Hindlimb muscle (tissue), 1 donor: ENCODE measurements at regions not wholly inside any gene's neighbourhood (a gene's known extent, or its start where the extent isn't known, plus 50 kb on each side); places are given as distances from the start of the nearest gene placed in this dataset.

Experiments
- DNase-seq: peaks from one replicate; pipeline ENCODE4 v3.0.0-alpha.2; 2013

- no peak for DNase-seq
These were observed 386.3 kb downstream of the ENC1 start for GRCh38 chr5:74254257-74254656.

DNA sequence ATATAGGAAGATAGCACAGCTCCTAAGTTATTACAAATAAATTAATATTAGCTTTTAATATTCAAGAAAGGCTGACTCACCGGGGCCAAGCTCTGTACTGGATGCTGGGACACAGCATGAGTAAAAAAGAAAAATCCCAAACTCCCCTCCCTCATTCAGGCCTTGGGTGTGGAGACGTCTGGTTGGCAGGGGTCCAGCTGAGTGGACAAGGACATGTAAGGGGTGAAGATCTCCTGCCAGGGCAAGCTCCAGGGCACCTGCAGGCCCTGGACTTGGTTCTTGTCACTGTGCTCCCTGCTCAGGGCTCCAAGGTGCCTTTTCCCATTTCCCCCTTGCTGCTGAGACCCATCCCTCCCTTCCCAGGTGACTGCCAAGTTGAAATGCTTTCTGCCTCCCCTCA is 388.5 kb downstream of the ENC1 start:
- DNase-seq: no peak

GRCh38 chr5:74251141-74252035 is 389.1 kb downstream of the ENC1 start:
- peak; percentile 47 for DNase-seq

- no peak for DNase-seq
These were observed 390.0 kb downstream of the ENC1 start for GRCh38 chr5:74250304-74251102.

GRCh38 chr5:74248576-74248975 is 392.0 kb downstream of the ENC1 start:
- DNase-seq: no peak

- DNase-seq: no peak
These were observed 396.1 kb downstream of the ENC1 start for GRCh38 chr5:74244406-74244805.

- DNase-seq: no peak
These were observed 396.9 kb downstream of the ENC1 start for GRCh38 chr5:74243634-74244033.

DNA sequence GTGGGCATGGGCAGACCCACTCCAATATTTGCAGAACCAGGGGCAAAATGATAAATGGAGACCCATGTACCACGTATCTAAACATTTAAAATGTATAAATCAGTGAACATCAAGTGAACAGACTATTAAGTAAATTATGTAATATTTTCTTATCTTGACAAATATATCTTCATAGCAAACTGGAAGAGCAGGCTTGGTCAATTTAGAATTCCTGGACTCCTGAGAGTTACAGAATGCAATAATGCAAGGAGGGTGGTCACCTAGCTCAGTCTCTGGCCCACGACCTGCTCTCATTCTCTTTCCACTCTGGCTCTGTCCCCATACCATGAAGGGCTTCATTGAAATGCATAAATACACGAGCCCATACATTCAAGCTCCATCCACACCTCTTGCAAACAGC is 398.0 kb downstream of the ENC1 start:
- DNase-seq: no peak

DNA sequence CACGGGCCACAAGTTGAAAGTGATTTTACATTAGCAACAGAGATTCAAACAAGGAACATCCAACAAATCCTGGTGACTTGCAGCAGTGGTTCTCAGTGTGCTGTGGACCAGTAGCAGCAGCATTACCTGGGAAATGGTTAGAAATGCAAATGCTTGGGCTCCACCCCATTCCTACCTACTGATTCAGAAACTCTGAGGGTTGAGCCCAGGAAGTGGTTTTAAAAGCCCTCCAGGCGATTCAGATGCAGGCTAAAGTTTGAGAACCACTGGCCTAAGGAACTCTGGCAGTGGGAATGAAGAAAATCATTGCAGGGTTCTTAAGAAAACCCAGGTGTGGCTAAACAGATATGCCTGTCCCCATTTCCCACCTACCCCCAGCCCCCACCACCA is 398.8 kb downstream of the ENC1 start:
- no peak for DNase-seq

DNA sequence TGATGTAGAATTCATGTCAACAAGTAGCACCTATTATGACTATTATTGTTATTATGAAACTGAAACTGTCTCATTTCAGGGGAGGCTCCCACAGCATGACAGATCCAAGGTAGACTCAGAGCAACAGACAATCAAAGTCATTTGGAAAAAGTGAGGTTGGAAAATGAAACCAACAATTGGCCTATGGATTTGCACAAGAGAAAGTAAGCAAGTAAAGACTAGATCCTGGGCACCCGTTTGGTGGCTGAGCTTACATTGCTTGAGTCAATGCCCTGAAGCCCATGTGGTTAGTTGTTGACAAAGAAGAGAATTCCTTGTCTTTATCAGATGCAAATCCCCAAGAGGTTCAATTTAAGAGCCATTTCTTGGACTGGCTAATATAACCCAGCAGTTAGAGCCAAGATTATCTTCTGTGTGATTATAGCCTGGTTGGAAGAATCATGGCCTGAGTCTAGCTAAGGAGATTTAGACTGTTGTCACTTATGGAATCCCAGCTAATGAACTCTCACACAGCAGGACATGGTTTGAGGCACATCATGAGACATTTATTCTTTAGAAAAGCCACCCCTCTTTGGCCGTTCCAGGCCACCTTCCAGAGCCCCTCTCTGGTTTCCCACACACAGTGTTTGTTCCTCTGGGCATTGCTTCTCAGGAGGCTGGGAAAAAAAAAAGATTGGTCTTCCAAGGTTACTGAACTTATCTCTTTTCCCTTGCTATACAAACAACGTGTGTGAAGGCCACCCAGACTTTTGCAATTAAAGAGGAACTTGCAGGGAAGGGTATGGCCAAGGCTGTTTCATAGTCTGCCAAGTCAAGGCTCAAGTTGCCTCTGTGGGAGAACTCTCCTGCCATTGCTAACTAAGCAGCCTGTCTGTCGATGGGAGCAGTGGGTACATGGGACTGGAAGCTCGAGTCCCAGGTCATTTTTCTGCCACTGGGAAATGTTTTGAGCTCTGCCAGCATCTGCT is 399.5 kb downstream of the ENC1 start:
- DNase-seq: no peak

GRCh38 chr5:74239261-74239660 is 401.3 kb downstream of the ENC1 start:
- DNase-seq: no peak

- DNase-seq: no peak
These were observed 402.9 kb downstream of the ENC1 start for GRCh38 chr5:74237571-74238145.

DNA sequence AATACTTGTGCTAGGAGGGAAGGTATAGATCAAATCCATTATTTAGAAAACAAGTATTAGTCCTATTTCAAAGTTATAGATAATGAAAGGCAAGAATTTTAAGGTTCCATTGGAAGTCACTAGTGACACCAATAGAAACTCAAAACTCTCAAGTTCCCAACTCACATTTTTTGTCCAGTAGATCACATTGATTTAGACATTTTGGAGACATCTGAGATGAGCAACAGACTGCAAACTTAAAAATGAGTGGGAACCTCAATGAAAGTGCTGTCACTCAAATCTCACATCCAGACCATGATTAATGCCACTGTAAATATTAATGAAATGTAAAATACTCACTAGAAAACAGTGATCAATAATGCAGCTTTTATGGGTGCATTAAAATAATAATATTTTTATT is 405.0 kb downstream of the ENC1 start:
- DNase-seq: no peak

GRCh38 chr5:74233571-74233970 is 407.0 kb downstream of the ENC1 start:
- no peak for DNase-seq

DNA sequence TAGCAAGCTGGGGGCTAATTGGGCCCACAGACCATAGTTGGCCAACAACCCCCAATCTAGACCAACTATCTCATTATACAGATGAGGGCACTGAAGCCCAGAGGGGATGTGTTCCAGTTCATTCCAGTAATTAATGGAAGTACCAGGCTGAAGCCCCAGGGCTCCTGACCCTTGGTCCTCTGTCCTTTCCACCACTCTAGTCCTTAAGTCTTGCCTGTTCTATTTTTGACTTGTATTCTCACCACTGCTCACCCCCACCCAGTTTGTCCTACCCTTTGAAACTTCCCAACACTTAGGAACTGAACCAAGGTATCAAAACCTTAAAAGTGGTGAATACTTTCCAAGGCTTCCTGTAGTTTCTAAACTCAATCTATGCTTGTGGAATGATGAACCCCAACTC is 407.4 kb downstream of the ENC1 start:
- no peak for DNase-seq

DNA sequence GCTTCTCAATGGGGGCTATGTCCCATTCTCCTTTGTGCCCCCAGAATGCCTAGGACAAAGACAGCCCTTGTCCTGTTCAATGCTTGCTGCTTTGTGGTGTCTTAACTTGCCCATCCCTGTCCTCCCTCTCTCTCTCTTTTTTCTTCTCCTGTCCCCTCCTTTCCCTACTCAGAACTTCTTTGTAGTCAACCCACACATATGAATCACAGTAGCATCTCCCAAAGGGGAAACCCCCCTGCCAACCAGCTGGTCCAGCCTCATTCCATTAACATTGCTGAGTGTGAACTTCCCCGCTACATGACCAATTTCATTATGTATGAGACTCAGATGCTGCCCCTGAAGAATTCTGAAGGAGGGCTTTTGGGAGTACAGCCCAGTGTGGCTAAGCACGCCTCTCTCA is 408.3 kb downstream of the ENC1 start:
- DNase-seq: no peak

DNA sequence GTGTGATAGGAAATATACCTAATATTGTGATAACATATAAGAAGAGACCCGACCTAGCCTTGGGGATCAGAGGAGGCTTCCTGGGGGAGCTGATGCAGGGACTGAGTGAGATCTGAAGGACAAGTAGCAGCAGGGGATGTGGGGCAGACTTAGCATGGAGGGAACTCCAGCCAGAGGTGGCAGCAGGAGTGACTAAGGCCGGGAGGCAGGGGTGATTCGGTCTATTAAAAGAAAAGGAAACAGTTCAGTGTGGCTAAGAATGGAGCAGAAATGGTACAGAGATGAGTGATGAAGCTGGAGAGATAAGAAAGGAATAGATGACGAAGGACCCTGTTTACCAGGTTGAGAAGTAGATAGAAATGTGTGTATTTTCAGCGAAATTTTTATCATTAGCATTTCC is 408.8 kb downstream of the ENC1 start:
- no peak for DNase-seq

DNA sequence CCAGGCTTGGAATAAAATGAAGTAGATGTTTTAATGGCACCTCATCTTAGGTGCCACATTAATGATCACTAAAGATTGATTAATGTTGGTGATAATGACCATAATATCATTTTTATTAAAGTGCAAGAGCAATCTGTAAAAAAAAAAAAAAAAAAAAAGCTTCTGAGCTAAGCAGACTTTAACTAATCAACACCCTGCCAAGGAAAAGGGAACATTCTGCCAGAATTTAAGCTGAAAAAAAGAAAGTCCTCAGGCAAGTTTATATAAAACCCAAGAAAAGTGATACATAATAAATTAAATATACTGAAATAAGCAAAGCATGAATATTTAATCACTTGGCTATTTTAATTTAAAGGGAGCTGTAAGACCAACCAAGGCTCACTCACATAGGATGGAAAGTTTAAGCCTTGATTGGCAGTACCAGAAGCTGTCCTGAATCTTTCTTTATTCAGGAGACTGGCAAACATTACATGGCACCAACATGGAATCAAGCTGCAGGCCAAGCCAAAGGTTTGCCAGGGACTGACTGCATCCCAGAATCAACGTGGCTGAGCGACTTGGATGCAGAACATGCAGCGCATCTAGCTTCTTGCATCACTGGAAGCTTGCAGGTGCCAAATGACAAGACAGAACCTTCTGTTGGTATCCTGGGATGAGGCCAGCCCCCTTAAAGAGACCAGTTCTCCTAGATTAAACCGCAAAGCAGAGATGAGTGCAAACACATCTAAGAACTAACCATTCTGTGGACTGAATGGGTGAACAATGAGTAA is 413.6 kb downstream of the ENC1 start:
- DNase-seq: no peak

- DNase-seq: no peak
These were observed 414.9 kb downstream of the ENC1 start for GRCh38 chr5:74225587-74225986.

- DNase-seq: no peak
These were observed 416.2 kb downstream of the ENC1 start for GRCh38 chr5:74224331-74224730.

GRCh38 chr5:74222806-74223205 is 417.7 kb downstream of the ENC1 start:
- no peak for DNase-seq

DNA sequence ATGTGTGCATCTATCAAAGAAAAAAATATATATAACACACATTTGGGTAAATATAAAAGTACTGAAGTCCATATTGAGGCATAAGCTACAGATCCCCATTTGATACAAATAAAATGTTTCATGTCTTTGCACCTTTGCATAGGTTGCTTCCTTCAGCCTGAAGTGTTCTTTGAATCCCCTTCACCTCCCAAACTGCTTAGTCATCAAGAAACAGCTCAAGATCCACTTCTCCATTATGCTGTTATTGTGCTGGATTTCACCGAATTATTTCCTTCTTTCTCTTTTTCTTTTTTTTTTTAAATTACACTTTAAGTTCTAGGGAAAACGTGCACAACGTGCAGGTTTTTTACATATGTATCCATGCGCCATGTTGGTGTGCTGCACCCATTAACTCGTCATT is 419.1 kb downstream of the ENC1 start:
- DNase-seq: no peak
